IMR-90 (cell line): ENCODE measurements at regions not wholly inside any gene's neighbourhood (a gene's known extent, or its start where the extent isn't known, plus 50 kb on each side); places are given as distances from the start of the nearest gene placed in this dataset.

Source experiments
- ATAC-seq: fragments of 200-7000 bp; cut with Tn5 transposase; 2 replicates; pipeline ENCODE4 v1.9.1; 2020; ENCODE audit warnings: low read depth, mild to moderate bottlenecking, moderate library complexity
- BruUV-seq: library from RNA; stranded (reverse); fragments of 400-500 nt; replicated peaks from 2 replicates; lab custom pipeline; 2021; lab: Mats Ljungman, UMichigan
- CTCF ChIA-PET: fragments of 300-600 bp; formaldehyde crosslinking; extraction: SDS; loops from one replicate; lab custom pipeline; 2021; ENCODE audit warnings: antibody characterized with exemption; lab: Yijun Ruan, JAX
- POLR2A ChIA-PET: fragments of 300-600 bp; sonication (Branson Sonifier 250); formaldehyde crosslinking; loops from one replicate; lab custom pipeline; 2022; ENCODE audit warnings: antibody characterized with exemption; ENCODE audit not compliant: unreplicated experiment; lab: Charles Lee
- DNase-seq: peaks from one replicate; pipeline ENCODE4 v3.0.0; 2013
- H2AFZ ChIP-seq: replicated peaks from 2 replicates; pipeline ENCODE3; 2013; ENCODE audit warnings: low read length, mild to moderate bottlenecking; ENCODE audit not compliant: poor library complexity
- H2AK5ac ChIP-seq: 2 replicates; pipeline ENCODE4 v1.6.1; 2013; ENCODE audit warnings: low read depth, low read length, inconsistent platforms
- H2AK9ac ChIP-seq: replicated peaks from 2 replicates; pipeline ENCODE3; 2013; ENCODE audit warnings: mild to moderate bottlenecking, low read depth, low read length, moderate library complexity; ENCODE audit not compliant: poor library complexity
- H2BK120ac ChIP-seq: 2 replicates; pipeline ENCODE4 v1.6.1; 2013; ENCODE audit warnings: low read depth, low read length, inconsistent platforms
- H2BK15ac ChIP-seq: 3 replicates; pipeline ENCODE4 v1.6.1; 2013; ENCODE audit warnings: low read depth, low read length, inconsistent platforms
- H2BK20ac ChIP-seq: 2 replicates; pipeline ENCODE4 v1.6.1; 2013; ENCODE audit warnings: low read depth, mild to moderate bottlenecking, inconsistent platforms, low read length, moderate library complexity
- H2BK5ac ChIP-seq: 2 replicates; pipeline ENCODE4 v1.6.1; 2013; ENCODE audit warnings: mild to moderate bottlenecking, low read depth, low read length, inconsistent platforms; ENCODE audit not compliant: poor library complexity, severe bottlenecking
- H3K14ac ChIP-seq: replicated peaks from 2 replicates; pipeline ENCODE4 v1.6.1; 2013; ENCODE audit warnings: low read depth, low read length, inconsistent platforms
- H3K18ac ChIP-seq: 2 replicates; pipeline ENCODE4 v1.6.1; 2013; ENCODE audit warnings: low read depth, low read length, control low read depth
- H3K23ac ChIP-seq: 2 replicates; pipeline ENCODE4 v1.6.1; 2013; ENCODE audit warnings: low read depth, low read length, inconsistent platforms
- H3K27ac ChIP-seq: 2 replicates; pipeline ENCODE4 v1.5.1; 2013; ENCODE audit warnings: mild to moderate bottlenecking, control low read depth, low read length; ENCODE audit not compliant: insufficient read depth
- H3K27me3 ChIP-seq: 2 replicates; pipeline ENCODE4 v1.6.1; 2013; ENCODE audit warnings: low read length; ENCODE audit not compliant: control insufficient read depth, insufficient read depth
- H3K36me3 ChIP-seq: 2 replicates; pipeline ENCODE4 v1.6.1; 2013; ENCODE audit warnings: low read length, mixed read lengths; ENCODE audit not compliant: control insufficient read depth, insufficient read depth
- H3K4ac ChIP-seq: 2 replicates; pipeline ENCODE4 v1.6.1; 2013; ENCODE audit warnings: low read depth, low read length, inconsistent platforms
- H3K4me1 ChIP-seq: 2 replicates; pipeline ENCODE4 v1.6.1; 2013; ENCODE audit warnings: low read length, mixed read lengths; ENCODE audit not compliant: control insufficient read depth, insufficient read depth
- H3K4me2 ChIP-seq: 2 replicates; pipeline ENCODE4 v1.6.1; 2013; ENCODE audit warnings: low read depth, mild to moderate bottlenecking, control low read depth, low read length, moderate library complexity
- H3K4me3 ChIP-seq: 2 replicates; pipeline ENCODE4 v1.5.1; 2013; ENCODE audit warnings: low read depth, mild to moderate bottlenecking, control low read depth, low read length, moderate library complexity; ENCODE audit not compliant: insufficient read depth
- H3K56ac ChIP-seq: 2 replicates; pipeline ENCODE4 v1.6.1; 2013; ENCODE audit warnings: low read length, inconsistent platforms; ENCODE audit not compliant: insufficient read depth; ENCODE audit errors: extremely low read depth
- H3K79me1 ChIP-seq, 2 experiments: 2 replicates each; pipeline ENCODE4 v1.6.1; 2013; ENCODE audit warnings: low read length in 2 of 2, inconsistent platforms in 1 of 2, low read depth in 1 of 2
- H3K9ac ChIP-seq: 2 replicates; pipeline ENCODE4 v1.6.1; 2013; ENCODE audit warnings: low read depth, low read length, control low read depth
- H3K9me1 ChIP-seq: 2 replicates; pipeline ENCODE4 v1.6.1; 2013; ENCODE audit warnings: low read length, inconsistent platforms; ENCODE audit not compliant: insufficient read depth
- H3K9me3 ChIP-seq: 2 replicates; pipeline ENCODE4 v1.6.1; 2013; ENCODE audit warnings: low read length; ENCODE audit not compliant: control insufficient read depth, insufficient read depth
- H4K20me1 ChIP-seq: 2 replicates; pipeline ENCODE4 v1.6.1; 2013; ENCODE audit warnings: low read length, inconsistent platforms; ENCODE audit not compliant: insufficient read depth
- H4K5ac ChIP-seq: 2 replicates; pipeline ENCODE4 v1.6.1; 2013; ENCODE audit warnings: mild to moderate bottlenecking, low read depth, low read length, control low read depth
- H4K8ac ChIP-seq, 2 experiments: 2 replicates each; pipeline ENCODE4 v1.6.1; 2013; ENCODE audit warnings: low read depth in 2 of 2, low read length in 2 of 2, control low read depth in 1 of 2, inconsistent platforms in 1 of 2
- H4K91ac ChIP-seq: 2 replicates; pipeline ENCODE4 v1.6.1; 2013; ENCODE audit warnings: low read depth, low read length, inconsistent platforms; ENCODE audit not compliant: insufficient read depth
- CEBPB ChIP-seq: IDR thresholded peaks from 2 replicates; pipeline ENCODE4 v1.6.1; 2012; ENCODE audit warnings: low read depth, low read length, improper control_type of control experiment
- CHD1 ChIP-seq: IDR thresholded peaks from 2 replicates; pipeline ENCODE4 v1.6.1; 2012; ENCODE audit warnings: low read depth, low read length, improper control_type of control experiment
- MXI1 ChIP-seq: IDR thresholded peaks from 2 replicates; pipeline ENCODE4 v1.6.1; 2012; ENCODE audit warnings: low read depth, mild to moderate bottlenecking, low read length, moderate library complexity, borderline replicate concordance
- NFE2L2 ChIP-seq: fragments of 150-350 bp; IDR thresholded peaks from 2 replicates; pipeline ENCODE4 v1.6.1; 2016; ENCODE audit warnings: low read depth, mild to moderate bottlenecking, low read length
- RAD21 ChIP-seq: IDR thresholded peaks from 2 replicates; pipeline ENCODE4 v1.6.1; 2012; ENCODE audit warnings: low read length, improper control_type of control experiment
- WGBS, 2 experiments: methylation state at CpG; one replicate each; pipeline versions ENCODE4 v1.1.5 to v1.1.7; 2013; ENCODE audit warnings: missing lambda C conversion rate in 2 of 2; ENCODE audit not compliant: insufficient read length in 1 of 2; ENCODE audit errors: extremely low coverage in 2 of 2; 5-methylcytosine and 5-hydroxymethylcytosine counted together
- dilution Hi-C: fragments of 300-500 bp; cut with HindIII; formaldehyde crosslinking; loops from one replicate; pipeline ENCODE4 v1.14.3; 2018; ENCODE audit warnings: low sequenced_read_pairs; ENCODE audit not compliant: unreplicated experiment
- in situ Hi-C: fragments of 300-500 bp; cut with MboI; formaldehyde crosslinking; loops from 3 replicates; pipeline ENCODE4 v1.14.3; 2019; ENCODE audit warnings: low sequenced_read_pairs, inconsistent platforms, mixed read lengths
- intact Hi-C: fragments of 100-400 bp; cut with micrococcal nuclease; formaldehyde crosslinking; loops from 2 replicates; pipeline ENCODE4 v1.10.0; 2022

DNA sequence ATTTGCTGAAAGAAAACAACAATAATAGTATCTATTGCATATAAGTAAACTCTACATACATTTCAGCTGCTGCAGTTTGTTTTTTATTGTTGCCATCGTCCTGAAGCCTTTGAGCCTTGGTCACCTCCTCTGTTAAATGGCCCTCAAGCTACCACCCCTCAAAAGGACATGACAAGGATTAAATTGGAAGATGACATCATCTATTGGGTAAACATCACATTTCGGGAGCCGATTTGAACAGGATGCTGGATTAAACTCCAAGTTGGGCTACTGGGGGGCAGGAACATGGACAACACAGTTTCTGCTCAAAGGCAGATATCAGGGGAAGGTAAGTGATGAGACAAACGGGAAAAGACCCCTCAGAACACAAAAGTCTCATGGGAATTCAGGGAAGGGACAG, 92.3 kb upstream of the ATP2B2 start:
- no peak overlapping the region for H2AFZ ChIP-seq
- TF ChIP-seq CHD1 (no peak), RAD21 (no peak), MXI1 (no peak), CEBPB (no peak), NFE2L2 (no peak)
- no peaks in the 10 kb centered on the region for H3K4me1 ChIP-seq
- no peak for DNase-seq
- no peak overlapping the region for H3K18ac ChIP-seq
- ChIA-PET CTCF (no interaction called here), POLR2A (no interaction called here)
- H4K91ac ChIP-seq: no peak overlapping the region
- H2BK15ac ChIP-seq: no peak overlapping the region
- no peak overlapping the region for H3K56ac ChIP-seq
- no peak overlapping the region for H3K23ac ChIP-seq
- H2BK5ac ChIP-seq: no peak overlapping the region
- H2AK9ac ChIP-seq: no peak overlapping the region
- H3K36me3 ChIP-seq: no peaks in the 10 kb centered on the region
- H3K4me3 ChIP-seq: no peak overlapping the region
- no peaks in the 10 kb centered on the region for H3K9me3 ChIP-seq
- no peak overlapping the region for H3K4me2 ChIP-seq
- in situ Hi-C loops: no loop called here
- no TSS peak for BruUV-seq
- H3K4ac ChIP-seq: no peak overlapping the region
- no peak overlapping the region for H4K8ac ChIP-seq
- dilution Hi-C loops: no loop called here
- H2AK5ac ChIP-seq: no peak overlapping the region
- H3K9me1 ChIP-seq: peaks cover 5% of the 10 kb centered on the region; the same call in 1 of the 2 replicates
- no peak overlapping the region for H3K14ac ChIP-seq
- H4K5ac ChIP-seq: no peak overlapping the region
- H2BK20ac ChIP-seq: no peak overlapping the region
- no peak for ATAC-seq
- no peaks in the 10 kb centered on the region for H4K20me1 ChIP-seq
- H2BK120ac ChIP-seq: no peak overlapping the region
- intact Hi-C loops: no loop called here
- H3K27ac ChIP-seq: no peak overlapping the region
- H3K79me1 ChIP-seq: no peaks in the 10 kb centered on the region
- no CpG with 5 or more reads among the region's 4 CpGs for WGBS, 2 experiments
- no peaks in the 10 kb centered on the region; the same call in none of the 2 replicates for H3K27me3 ChIP-seq
- H3K9ac ChIP-seq: no peak overlapping the region
